MM.1S (cell line): ENCODE measurements at regions not wholly inside any gene's neighbourhood (a gene's known extent, or its start where the extent isn't known, plus 50 kb on each side); places are given as distances from the start of the nearest gene placed in this dataset.

Experiments used
- EZH2phosphoT487 ChIP-seq: fragments of 300-600 bp; sonication (generic); IDR thresholded peaks from 2 replicates; pipeline ENCODE4 v1.6.1; 2018; ENCODE audit warnings: antibody characterized with exemption, low read length
- TF ChIP-seq, protein P1 (sequence below): fragments of 300-600 bp; sonication (generic); IDR thresholded peaks from 2 replicates; pipeline ENCODE4 v1.5.1; 2016; ENCODE audit warnings: antibody characterized with exemption, low read length, mixed read lengths

DNA sequence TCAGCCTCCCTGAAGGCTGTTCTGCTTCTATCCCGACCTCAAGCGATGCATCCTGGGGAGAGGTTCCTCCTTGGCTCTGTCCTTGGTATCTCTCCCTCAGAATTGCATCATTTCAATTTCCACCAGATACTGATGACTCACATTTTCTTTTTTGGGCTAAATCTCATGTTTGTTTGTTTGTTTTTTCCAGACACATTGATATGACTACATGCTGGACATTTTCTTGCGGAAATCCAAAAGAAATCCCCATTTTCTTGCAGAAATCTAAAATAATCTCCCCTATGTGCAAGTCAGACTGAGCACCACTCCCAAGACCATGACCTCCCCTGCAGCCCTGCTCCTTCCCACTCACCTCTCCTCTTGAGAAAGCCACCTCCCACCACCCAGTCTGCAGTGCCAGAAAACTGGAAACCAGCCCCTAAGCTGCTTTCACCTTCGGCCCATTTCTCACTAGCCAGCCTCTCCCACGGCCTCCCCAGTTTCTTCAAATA lies 260.2 kb upstream of the PRKCQ start:
- TF ChIP-seq, protein P1, sequence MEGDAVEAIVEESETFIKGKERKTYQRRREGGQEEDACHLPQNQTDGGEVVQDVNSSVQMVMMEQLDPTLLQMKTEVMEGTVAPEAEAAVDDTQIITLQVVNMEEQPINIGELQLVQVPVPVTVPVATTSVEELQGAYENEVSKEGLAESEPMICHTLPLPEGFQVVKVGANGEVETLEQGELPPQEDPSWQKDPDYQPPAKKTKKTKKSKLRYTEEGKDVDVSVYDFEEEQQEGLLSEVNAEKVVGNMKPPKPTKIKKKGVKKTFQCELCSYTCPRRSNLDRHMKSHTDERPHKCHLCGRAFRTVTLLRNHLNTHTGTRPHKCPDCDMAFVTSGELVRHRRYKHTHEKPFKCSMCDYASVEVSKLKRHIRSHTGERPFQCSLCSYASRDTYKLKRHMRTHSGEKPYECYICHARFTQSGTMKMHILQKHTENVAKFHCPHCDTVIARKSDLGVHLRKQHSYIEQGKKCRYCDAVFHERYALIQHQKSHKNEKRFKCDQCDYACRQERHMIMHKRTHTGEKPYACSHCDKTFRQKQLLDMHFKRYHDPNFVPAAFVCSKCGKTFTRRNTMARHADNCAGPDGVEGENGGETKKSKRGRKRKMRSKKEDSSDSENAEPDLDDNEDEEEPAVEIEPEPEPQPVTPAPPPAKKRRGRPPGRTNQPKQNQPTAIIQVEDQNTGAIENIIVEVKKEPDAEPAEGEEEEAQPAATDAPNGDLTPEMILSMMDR: no peak
- no peak for TF ChIP-seq EZH2phosphoT487
